HepG2 (cell line): ENCODE measurements at regions not wholly inside any gene's neighbourhood (a gene's known extent, or its start where the extent isn't known, plus 50 kb on each side); places are given as distances from the start of the nearest gene placed in this dataset.

ENCODE experiments used
- ATAC-seq: fragments of 200-7000 bp; cut with Tn5 transposase; 3 replicates; pipeline ENCODE4 v1.9.1; 2020; ENCODE audit warnings: mild to moderate bottlenecking, moderate library complexity
- BruUV-seq: library from RNA; stranded (reverse); fragments of 400-500 nt; replicated peaks from 2 replicates; lab custom pipeline; 2021; lab: Mats Ljungman, UMichigan
- CTCF ChIA-PET: fragments of 300-600 bp; formaldehyde crosslinking; extraction: SDS; loops from one replicate; lab custom pipeline; 2021; ENCODE audit warnings: low total read pairs, inconsistent platforms, low intra/inter-chr PET ratio; lab: Yijun Ruan, JAX
- POLR2A ChIA-PET: fragments of 350-600 bp; sonication (Branson Sonifier 250); formaldehyde crosslinking; loops from one replicate; lab custom pipeline; 2020; ENCODE audit warnings: antibody characterized with exemption, inconsistent platforms; lab: Yijun Ruan, JAX
- DNase-seq: peaks from one replicate; pipeline ENCODE4 v3.0.0-alpha.2; 2015; ENCODE audit warnings: low spot score
- FAIRE-seq: peaks from 3 replicates; lab custom pipeline; 2011; peaks lifted over from hg19 to GRCh38; lab: Jason Lieb, UNC
- H2AFZ ChIP-seq: one replicate; pipeline ENCODE4 v1.6.1; 2011; ENCODE audit warnings: low read length, inconsistent platforms
- H3K27ac ChIP-seq: fragments of 300-600 bp; 3 replicates; pipeline ENCODE4 v1.8.0; 2011; ENCODE audit warnings: mixed run types, mild to moderate bottlenecking, mixed read lengths, low read length, inconsistent platforms; ENCODE audit not compliant: insufficient read depth; ENCODE audit errors: extremely low read length
- H3K27me3 ChIP-seq, 2 experiments: fragments of 200-600 bp in 1 of 2; 2 replicates in 1 of 2; 3 replicates in 1 of 2; pipeline versions ENCODE4 v1.6.0 to v1.8.0; 2011; ENCODE audit warnings: low read length in 2 of 2, mild to moderate bottlenecking in 2 of 2, moderate library complexity in 2 of 2, inconsistent platforms in 1 of 2; ENCODE audit not compliant: insufficient read depth in 2 of 2, control insufficient read depth in 1 of 2
- H3K36me3 ChIP-seq, 2 experiments: fragments of 200-600 bp in 1 of 2; replicated peaks in 1 of 2; 2 replicates in 1 of 2; 3 replicates in 1 of 2; pipeline versions ENCODE4 v1.5.1 to v1.8.0; 2011; ENCODE audit warnings: low read length in 2 of 2, inconsistent platforms in 1 of 2; ENCODE audit not compliant: insufficient read depth in 2 of 2, control insufficient read depth in 1 of 2
- H3K4me1 ChIP-seq: 2 replicates; pipeline ENCODE4 v1.5.1; 2012; ENCODE audit warnings: low read length, inconsistent platforms; ENCODE audit not compliant: insufficient read depth
- H3K4me2 ChIP-seq: 2 replicates; pipeline ENCODE4 v1.6.0; 2011; ENCODE audit warnings: low read depth, low read length, inconsistent platforms
- H3K4me3 ChIP-seq, 3 experiments: fragments of 200-600 bp in 1 of 3; sonication (generic), shearing (Covaris generic) in 1 of 3; replicated peaks in 1 of 3; 2 replicates each; pipeline ENCODE4 v1.5.1; 2011 to 2016; ENCODE audit warnings: low read length in 3 of 3, inconsistent platforms in 2 of 3, low read depth in 2 of 3, mild to moderate bottlenecking in 2 of 3, control low read depth in 1 of 3, mixed read lengths in 1 of 3; ENCODE audit not compliant: insufficient read depth in 1 of 3
- H3K79me2 ChIP-seq: one replicate; pipeline ENCODE4 v1.6.1; 2011; ENCODE audit warnings: low read length, inconsistent platforms; ENCODE audit not compliant: insufficient read depth
- H3K9ac ChIP-seq: 2 replicates; pipeline ENCODE4 v1.6.0; 2011; ENCODE audit warnings: mild to moderate bottlenecking, low read depth, low read length, inconsistent platforms; ENCODE audit not compliant: insufficient read depth
- H3K9me3 ChIP-seq: 2 replicates; pipeline ENCODE4 v1.5.1; 2012; ENCODE audit warnings: mild to moderate bottlenecking, low read length
- H4K20me1 ChIP-seq: 2 replicates; pipeline ENCODE4 v1.6.0; 2011; ENCODE audit warnings: inconsistent platforms, mild to moderate bottlenecking, low read length, moderate library complexity; ENCODE audit not compliant: insufficient read depth
- CEBPB ChIP-seq: IDR thresholded peaks from 2 replicates; pipeline ENCODE4 v1.6.1; 2011; ENCODE audit warnings: low read depth, low read length, improper control_type of control experiment, borderline replicate concordance
- CEBPG ChIP-seq: IDR thresholded peaks from 2 replicates; pipeline ENCODE4 v1.6.1; 2016
- ERF ChIP-seq: IDR thresholded peaks from 2 replicates; pipeline ENCODE4 v1.6.1; 2018; ENCODE audit warnings: missing biosample characterization, missing genetic modification reagents
- KLF12 ChIP-seq: sonication (generic); formaldehyde crosslinking; IDR thresholded peaks from 2 replicates; pipeline ENCODE4 v1.4.0; 2020; ENCODE audit warnings: missing genetic modification reagents, borderline replicate concordance
- RFX1 ChIP-seq: fragments of 450-650 bp; IDR thresholded peaks from 2 replicates; pipeline ENCODE4 v1.6.1; 2017
- TEAD2 ChIP-seq: sonication (generic); formaldehyde crosslinking; IDR thresholded peaks from 2 replicates; pipeline ENCODE4 v1.9.0; 2021; ENCODE audit warnings: missing genetic modification reagents
- ZNF282 ChIP-seq: fragments of 450-650 bp; IDR thresholded peaks from 2 replicates; pipeline ENCODE4 v1.6.1; 2018; ENCODE audit not compliant: partially characterized antibody
- ZNF292 ChIP-seq: sonication (generic); formaldehyde crosslinking; IDR thresholded peaks from 2 replicates; pipeline ENCODE4 v1.8.1; 2022; ENCODE audit warnings: mild to moderate bottlenecking, low read depth, missing genetic modification reagents, borderline replicate concordance
- ZNF354B ChIP-seq: sonication (generic); formaldehyde crosslinking; IDR thresholded peaks from 2 replicates; pipeline ENCODE4 v1.8.0; 2022; ENCODE audit warnings: mild to moderate bottlenecking, missing genetic modification reagents
- ZNF530 ChIP-seq: sonication (generic); formaldehyde crosslinking; IDR thresholded peaks from 2 replicates; pipeline ENCODE4 v1.5.0; 2020; ENCODE audit warnings: low read depth, mild to moderate bottlenecking, missing genetic modification reagents
- ZNF616 ChIP-seq: sonication (generic); formaldehyde crosslinking; IDR thresholded peaks from 2 replicates; pipeline ENCODE4 v1.5.0; 2020; ENCODE audit warnings: low read depth, mild to moderate bottlenecking, missing genetic modification reagents
- WGBS: methylation state at CpG from one replicate; pipeline ENCODE4 v1.1.6; 2017; ENCODE audit warnings: low lambda C conversion rate; 5-methylcytosine and 5-hydroxymethylcytosine counted together
- in situ Hi-C: cut with HindIII; loops from 2 replicates; pipeline ENCODE4 v1.10.0; 2017; ENCODE audit warnings: low pct_unique_long_range_greater_than_20kb; ENCODE audit not compliant: extremely low pct_ligation_motif_present
- intact Hi-C: fragments of 100-400 bp; cut with micrococcal nuclease; formaldehyde crosslinking; loops from one replicate; pipeline ENCODE4 v1.10.0; 2022; ENCODE audit not compliant: unreplicated experiment
- TF ChIP-seq, protein P1 (sequence below): sonication (generic); formaldehyde crosslinking; IDR thresholded peaks from 2 replicates; pipeline ENCODE4 v1.5.1; 2020; ENCODE audit warnings: missing genetic modification reagents, mild to moderate bottlenecking, borderline replicate concordance
- TF ChIP-seq, protein P2 (sequence below): sonication (generic); formaldehyde crosslinking; IDR thresholded peaks from 2 replicates; pipeline ENCODE4 v1.4.0; 2020; ENCODE audit warnings: missing genetic modification reagents

DNA sequence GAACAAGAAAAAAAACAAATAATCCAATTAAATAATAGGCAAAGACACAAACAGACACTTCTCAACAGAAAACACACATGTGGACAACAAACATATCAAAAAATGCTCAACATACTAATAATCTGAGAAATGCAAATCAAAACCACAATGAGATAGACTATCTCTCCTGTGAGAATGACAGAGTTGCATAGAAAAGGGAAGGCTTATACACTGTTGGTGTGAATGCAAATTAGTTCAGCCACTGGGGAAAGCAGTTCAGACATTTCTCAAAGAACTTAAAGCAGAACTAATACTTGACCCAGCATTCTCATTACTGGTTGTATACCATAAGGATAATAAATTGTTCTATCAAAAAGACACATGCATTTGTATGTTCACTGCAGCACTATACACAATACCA is 637.8 kb upstream of the LUZP2 start (continued):
- TF ChIP-seq KLF12 (CRISPR knock-in tag) (no peak), ERF (CRISPR knock-in tag) (no peak), ZNF354B (CRISPR knock-in tag) (no peak)
- TF ChIP-seq, protein P1, sequence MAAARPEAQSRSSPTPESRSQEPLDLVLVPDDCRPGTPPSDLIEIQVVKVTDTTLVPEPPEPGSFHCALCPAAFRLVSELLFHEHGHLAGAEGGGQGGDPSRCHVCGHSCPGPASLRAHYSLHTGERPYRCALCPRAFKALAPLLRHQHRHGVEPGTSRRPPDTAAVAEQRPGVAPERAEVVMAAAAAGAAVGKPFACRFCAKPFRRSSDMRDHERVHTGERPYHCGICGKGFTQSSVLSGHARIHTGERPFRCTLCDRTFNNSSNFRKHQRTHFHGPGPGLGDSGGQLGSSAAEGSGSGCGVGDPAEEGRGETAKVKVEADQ (CRISPR knock-in tag) = no peak

DNA sequence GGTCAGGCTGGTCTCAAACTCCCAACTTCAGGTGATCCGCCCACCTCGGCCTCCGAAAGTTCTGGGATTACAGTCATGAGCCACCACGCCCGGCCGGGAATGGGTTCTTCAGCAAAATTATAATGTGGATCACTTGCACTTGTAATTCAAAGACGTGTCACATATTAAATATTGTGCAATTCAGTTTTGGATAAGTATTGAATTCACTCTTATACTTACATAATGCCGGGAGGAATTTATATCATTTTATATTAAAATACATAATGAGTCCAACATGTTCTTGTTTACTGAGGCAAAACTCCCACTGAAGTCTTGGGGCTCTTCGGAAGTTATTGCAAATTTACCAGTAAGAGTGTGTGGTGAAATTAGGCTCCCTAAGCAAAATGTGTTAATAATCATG is 635.2 kb upstream of the LUZP2 start:
- ATAC-seq (no peak), FAIRE-seq (no peak), DNase-seq (no peak)
- POLR2A ChIA-PET = no interaction called here
- Histone ChIP-seq H4K20me1 (no peaks in the 10 kb centered on the region), H3K9me3 (no peaks in the 10 kb centered on the region), H3K4me1 (no peaks in the 10 kb centered on the region), H3K9ac (no peak overlapping the region), H3K4me2 (no peak overlapping the region), H2AFZ (no peak overlapping the region), H3K79me2 (no peaks in the 10 kb centered on the region), H3K36me3 (no peaks in the 10 kb centered on the region), H3K27me3 (no peaks in the 10 kb centered on the region), H3K4me3 (no peak overlapping the region), H3K27ac (no peak overlapping the region)
- no TSS peak for BruUV-seq
- CTCF ChIA-PET = no interaction called here
- WGBS = 7% methylated on average over 8 of the region's 9 CpGs
- TF ChIP-seq CEBPB (peak; percentile 21; the same call in 1 of the 2 replicates), ZNF282 (no peak), TEAD2 (no peak), RFX1 (no peak), ZNF292 (CRISPR knock-in tag) (no peak), CEBPG (CRISPR knock-in tag) (no peak), ZNF530 (no peak), ZNF616 (CRISPR knock-in tag) (no peak)
- TF ChIP-seq, protein P2, sequence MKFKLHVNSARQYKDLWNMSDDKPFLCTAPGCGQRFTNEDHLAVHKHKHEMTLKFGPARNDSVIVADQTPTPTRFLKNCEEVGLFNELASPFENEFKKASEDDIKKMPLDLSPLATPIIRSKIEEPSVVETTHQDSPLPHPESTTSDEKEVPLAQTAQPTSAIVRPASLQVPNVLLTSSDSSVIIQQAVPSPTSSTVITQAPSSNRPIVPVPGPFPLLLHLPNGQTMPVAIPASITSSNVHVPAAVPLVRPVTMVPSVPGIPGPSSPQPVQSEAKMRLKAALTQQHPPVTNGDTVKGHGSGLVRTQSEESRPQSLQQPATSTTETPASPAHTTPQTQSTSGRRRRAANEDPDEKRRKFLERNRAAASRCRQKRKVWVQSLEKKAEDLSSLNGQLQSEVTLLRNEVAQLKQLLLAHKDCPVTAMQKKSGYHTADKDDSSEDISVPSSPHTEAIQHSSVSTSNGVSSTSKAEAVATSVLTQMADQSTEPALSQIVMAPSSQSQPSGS (CRISPR knock-in tag) = no peak
- in situ Hi-C loops = no loop called here
- intact Hi-C loops = no loop called here
